ENCODE measurements at regions not wholly inside any gene's neighbourhood (a gene's known extent, or its start where the extent isn't known, plus 50 kb on each side); places are given as distances from the start of the nearest gene placed in this dataset.
"Not testable (repeated sequence)": the region's sequence is repeated elsewhere in the genome, so short reads cannot be mapped to it uniquely, and the experiment has no call there.

- no peak overlapping the region for H3K27ac Mint-ChIP-seq (ENCODE audit: unreplicated experiment)
Measured at GRCh38 chr5:125897089-125897488, 526.1 kb upstream of the GRAMD2B start.

GRCh38 chr5:125898851-125899405, 524.3 kb upstream of the GRAMD2B start:
- no peak overlapping the region for H3K4me3 Mint-ChIP-seq
- DNase-seq (ENCODE audit: low read depth, low spot score) = no peak
- H3K4me1 Mint-ChIP-seq = no peaks in the 10 kb centered on the region
- no peaks in the 10 kb centered on the region for H3K9me3 Mint-ChIP-seq
- no peaks in the 10 kb centered on the region for H3K27me3 Mint-ChIP-seq (ENCODE audit: low read depth)
- no peak for TF ChIP-seq CTCF (conservative IDR thresholded peaks at IDR 0.05)
- no peak overlapping the region for H3K27ac Mint-ChIP-seq (ENCODE audit: unreplicated experiment)
- no peaks in the 10 kb centered on the region for H3K36me3 Mint-ChIP-seq (ENCODE audit: low read depth)

More at GRCh38 chr5:125897089-125897488, 526.1 kb upstream of the GRAMD2B start:
- H3K4me1 Mint-ChIP-seq = no peaks in the 10 kb centered on the region
- no peak for DNase-seq (ENCODE audit: low read depth, low spot score)
- TF ChIP-seq CTCF (conservative IDR thresholded peaks at IDR 0.05) = no peak
- peaks cover 2% of the 10 kb centered on the region for H3K9me3 Mint-ChIP-seq
- no peaks in the 10 kb centered on the region for H3K27me3 Mint-ChIP-seq (ENCODE audit: low read depth)
- no peaks in the 10 kb centered on the region for H3K36me3 Mint-ChIP-seq (ENCODE audit: low read depth)
- no peak overlapping the region for H3K4me3 Mint-ChIP-seq

- Mint-ChIP-seq H3K27me3 (ENCODE audit: low read depth) (no peaks in the 10 kb centered on the region), H3K4me3 (no peak overlapping the region), H3K9me3 (peaks cover 32% of the 10 kb centered on the region), H3K36me3 (ENCODE audit: low read depth) (peaks cover 27% of the 10 kb centered on the region), H3K27ac (ENCODE audit: unreplicated experiment) (no peak overlapping the region), H3K4me1 (no peaks in the 10 kb centered on the region)
- no peak for TF ChIP-seq CTCF (conservative IDR thresholded peaks at IDR 0.05)
- no peak for DNase-seq (ENCODE audit: low read depth, low spot score)
Measured at GRCh38 chr5:125912028-125912427, 511.2 kb upstream of the GRAMD2B start.

DNA sequence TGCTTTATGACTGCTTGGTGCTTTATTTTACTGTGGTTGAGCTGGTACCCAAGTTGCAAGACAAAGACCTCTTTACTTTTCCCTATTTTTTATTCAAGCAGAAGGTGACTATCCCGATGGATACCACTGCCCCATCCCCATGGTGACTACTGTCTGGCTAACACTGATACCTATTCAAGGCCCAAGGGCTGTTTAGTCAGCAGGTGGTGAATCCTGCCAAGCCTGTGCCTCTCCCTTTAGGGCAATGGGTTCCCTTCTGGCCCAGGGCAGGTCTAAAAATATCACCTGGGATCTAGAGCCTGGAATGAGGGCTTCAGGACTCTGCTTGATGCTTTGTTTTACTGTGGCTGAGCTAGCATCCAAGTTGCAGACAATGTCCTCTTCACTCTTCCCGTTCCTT, 510.0 kb upstream of the GRAMD2B start:
- peaks cover 23% of the 10 kb centered on the region for H3K36me3 Mint-ChIP-seq (ENCODE audit: low read depth)
- H3K4me1 Mint-ChIP-seq = no peaks in the 10 kb centered on the region
- H3K27ac Mint-ChIP-seq (ENCODE audit: unreplicated experiment) = no peak overlapping the region
- DNase-seq (ENCODE audit: low read depth, low spot score) = no peak
- TF ChIP-seq CTCF (conservative IDR thresholded peaks at IDR 0.05) = no peak
- no peak overlapping the region for H3K4me3 Mint-ChIP-seq
- H3K9me3 Mint-ChIP-seq = peaks cover 29% of the 10 kb centered on the region
- no peaks in the 10 kb centered on the region for H3K27me3 Mint-ChIP-seq (ENCODE audit: low read depth)

- H3K27me3 Mint-ChIP-seq (ENCODE audit: low read depth) = no peaks in the 10 kb centered on the region
- H3K4me3 Mint-ChIP-seq = no peak overlapping the region
- H3K9me3 Mint-ChIP-seq = peaks cover 22% of the 10 kb centered on the region
- H3K36me3 Mint-ChIP-seq (ENCODE audit: low read depth) = peaks cover 17% of the 10 kb centered on the region
- no peak for TF ChIP-seq CTCF (conservative IDR thresholded peaks at IDR 0.05)
- no peak for DNase-seq (ENCODE audit: low read depth, low spot score)
- H3K4me1 Mint-ChIP-seq = no peaks in the 10 kb centered on the region
- H3K27ac Mint-ChIP-seq (ENCODE audit: unreplicated experiment) = no peak overlapping the region
Measured at GRCh38 chr5:125914471-125914870, 508.7 kb upstream of the GRAMD2B start.

GRCh38 chr5:125923958-125924357, 499.3 kb upstream of the GRAMD2B start:
- H3K4me3 Mint-ChIP-seq; H3K36me3 Mint-ChIP-seq (ENCODE audit: low read depth); H3K27ac Mint-ChIP-seq (ENCODE audit: unreplicated experiment); DNase-seq (ENCODE audit: low read depth, low spot score); H3K27me3 Mint-ChIP-seq (ENCODE audit: low read depth); H3K4me1 Mint-ChIP-seq: not testable (repeated sequence)
- peaks cover 12% of the 10 kb centered on the region for H3K9me3 Mint-ChIP-seq

Measured in neural crest cell (in vitro differentiated cells).